Naive thymus-derived CD4-positive, alpha-beta T cell (primary cell): ENCODE measurements at regions not wholly inside any gene's neighbourhood (a gene's known extent, or its start where the extent isn't known, plus 50 kb on each side); places are given as distances from the start of the nearest gene placed in this dataset.

Experiments
- ATAC-seq: fragments of 150-1000 bp; cut with Tn5 transposase; 2 replicates; pipeline ENCODE4 v1.10.0; 2021; ENCODE audit warnings: mild to moderate bottlenecking, moderate library complexity
- CTCF ChIA-PET: fragments of 350-600 bp; sonication (Branson Sonifier 250); formaldehyde crosslinking; loops from one replicate; lab custom pipeline; 2021; ENCODE audit warnings: antibody characterized with exemption; lab: Charles Lee
- POLR2A ChIA-PET: fragments of 350-600 bp; sonication (Branson Sonifier 250); formaldehyde crosslinking; loops from one replicate; lab custom pipeline; 2021; ENCODE audit warnings: antibody characterized with exemption, inconsistent platforms; lab: Charles Lee
- DNase-seq, 9 donors: peaks; one replicate each; pipeline versions ENCODE4 v3.0.0 to v3.0.0-alpha.2; 2020 to 2022; ENCODE audit warnings: mixed read lengths in 1 of 9
- H3K27ac ChIP-seq: one replicate; pipeline ENCODE4 v1.7.0; 2013; ENCODE audit warnings: mild to moderate bottlenecking, low read depth, low read length, moderate library complexity
- H3K27me3 ChIP-seq, 2 donors: one replicate each; pipeline ENCODE4 v1.7.0; 2013; ENCODE audit warnings: low read length in 2 of 2, mild to moderate bottlenecking in 2 of 2, moderate library complexity in 2 of 2; ENCODE audit not compliant: control insufficient read depth in 2 of 2, insufficient read depth in 2 of 2
- H3K36me3 ChIP-seq, 3 experiments: 1 replicate in 2 of 3; 2 replicates in 1 of 3; pipeline ENCODE4 v1.7.0; 2013; ENCODE audit warnings: low read length in 3 of 3, mild to moderate bottlenecking in 3 of 3, moderate library complexity in 1 of 3; ENCODE audit not compliant: insufficient read depth in 3 of 3, control insufficient read depth in 2 of 3
- H3K4me1 ChIP-seq, 2 donors: one replicate each; pipeline ENCODE4 v1.7.0; 2013; ENCODE audit warnings: low read length in 2 of 2, mild to moderate bottlenecking in 2 of 2, moderate library complexity in 1 of 2; ENCODE audit not compliant: control insufficient read depth in 2 of 2, insufficient read depth in 2 of 2
- H3K4me3 ChIP-seq: 2 replicates; pipeline ENCODE4 v1.7.0; 2013; ENCODE audit warnings: mild to moderate bottlenecking, low read length
- H3K9me3 ChIP-seq, 3 experiments: 1 replicate in 2 of 3; 2 replicates in 1 of 3; pipeline ENCODE4 v1.7.0; 2013; ENCODE audit warnings: low read length in 3 of 3; ENCODE audit not compliant: control insufficient read depth in 2 of 3
- H3K27ac Mint-ChIP-seq, 9 donors: one replicate each; pipeline ENCODE4 v1.8.0; 2020 to 2022; ENCODE audit warnings: mixed read lengths in 9 of 9, mild to moderate bottlenecking in 8 of 9, moderate library complexity in 5 of 9, inconsistent platforms in 2 of 9
- H3K27me3 Mint-ChIP-seq, 5 donors: one replicate each; pipeline ENCODE4 v1.8.0; 2021 to 2022; ENCODE audit warnings: mixed read lengths in 5 of 5, mild to moderate bottlenecking in 1 of 5
- H3K36me3 Mint-ChIP-seq, 5 donors: one replicate each; pipeline ENCODE4 v1.8.0; 2020 to 2022; ENCODE audit warnings: mixed read lengths in 5 of 5, mild to moderate bottlenecking in 3 of 5, inconsistent platforms in 1 of 5
- H3K4me1 Mint-ChIP-seq, 7 donors: one replicate each; pipeline ENCODE4 v1.8.0; 2020 to 2022; ENCODE audit warnings: mixed read lengths in 7 of 7, mild to moderate bottlenecking in 3 of 7, inconsistent platforms in 1 of 7
- H3K4me3 Mint-ChIP-seq, 10 donors: one replicate each; pipeline ENCODE4 v1.8.0; 2020 to 2022; ENCODE audit warnings: mild to moderate bottlenecking in 10 of 10, mixed read lengths in 10 of 10, moderate library complexity in 6 of 10, inconsistent platforms in 2 of 10
- H3K9me3 Mint-ChIP-seq, 11 donors: one replicate each; pipeline ENCODE4 v1.8.0; 2020 to 2022; ENCODE audit warnings: mixed read lengths in 11 of 11, mild to moderate bottlenecking in 4 of 11, inconsistent platforms in 1 of 11, moderate library complexity in 1 of 11
- intact Hi-C, 2 donors: fragments of 100-400 bp; cut with micrococcal nuclease; formaldehyde crosslinking; loops; one replicate each; pipeline ENCODE4 v1.15.1; 2023

- Mint-ChIP-seq H3K27ac (no peak overlapping the region), H3K36me3 (no peaks in the 10 kb centered on the region), H3K27me3 (peaks cover 0 to 24% (median 12%) of the 10 kb centered on the region in 5 donors), H3K4me1 (no peaks in the 10 kb centered on the region), H3K4me3 (no peak overlapping the region), H3K9me3 (no peaks in the 10 kb centered on the region)
- ATAC-seq (no peak), DNase-seq (no peak)
- CTCF ChIA-PET, result no interaction called here
- Histone ChIP-seq H3K27ac (no peak overlapping the region), H3K36me3 (no peaks in the 10 kb centered on the region), H3K4me1 (no peaks in the 10 kb centered on the region), H3K4me3 (no peak overlapping the region), H3K9me3 (no peaks in the 10 kb centered on the region), H3K27me3 (no peaks in the 10 kb centered on the region)
- POLR2A ChIA-PET, result no interaction called here
- intact Hi-C loops, result no loop called here
These were observed 130.3 kb upstream of the PLXNA2 start for GRCh38 chr1:208374391-208374941.

DNA sequence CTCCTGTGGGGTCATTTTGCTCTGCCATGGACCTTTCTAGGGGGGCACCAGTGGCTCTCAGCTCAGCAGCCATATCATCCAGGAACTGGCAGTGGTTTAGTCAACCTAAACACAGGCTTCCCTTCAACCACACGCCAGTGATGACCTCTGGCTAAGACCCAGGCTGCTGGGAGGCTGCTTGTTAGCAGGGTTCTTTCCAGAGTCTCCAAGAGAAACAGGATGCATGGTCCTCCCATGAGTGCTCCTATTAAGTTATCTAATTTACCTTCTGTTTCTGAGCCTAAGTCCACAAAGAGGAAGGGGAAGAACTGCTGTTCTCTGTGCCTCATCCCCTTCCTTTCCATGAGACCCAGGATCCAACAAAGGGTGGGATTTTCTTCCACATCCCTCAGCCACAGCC is 137.3 kb upstream of the PLXNA2 start:
- H3K27ac ChIP-seq, result no peak overlapping the region
- H3K36me3 Mint-ChIP-seq, result no peaks in the 10 kb centered on the region
- no peak overlapping the region for H3K4me3 Mint-ChIP-seq
- H3K27me3 ChIP-seq, result no peaks in the 10 kb centered on the region
- H3K27me3 Mint-ChIP-seq, result peaks cover 0 to 24% (median 7%) of the 10 kb centered on the region in 5 donors
- H3K27ac Mint-ChIP-seq, result no peak overlapping the region
- no peak for DNase-seq
- no peaks in the 10 kb centered on the region for H3K4me1 ChIP-seq
- H3K9me3 Mint-ChIP-seq, result peaks cover 0 to 3% (median 0%) of the 10 kb centered on the region in 11 donors
- no peaks in the 10 kb centered on the region for H3K36me3 ChIP-seq
- no peaks in the 10 kb centered on the region for H3K4me1 Mint-ChIP-seq
- no peaks in the 10 kb centered on the region for H3K9me3 ChIP-seq
- intact Hi-C loops, result no loop called here
- ChIA-PET POLR2A (no interaction called here), CTCF (no interaction called here)
- H3K4me3 ChIP-seq, result no peak overlapping the region
- ATAC-seq, result no peak

GRCh38 chr1:208387908-208388811 is 144.0 kb upstream of the PLXNA2 start:
- ATAC-seq (no peak), DNase-seq (no peak)
- Histone ChIP-seq H3K4me3 (no peak overlapping the region), H3K27ac (no peak overlapping the region), H3K9me3 (no peaks in the 10 kb centered on the region), H3K36me3 (no peaks in the 10 kb centered on the region), H3K27me3 (no peaks in the 10 kb centered on the region), H3K4me1 (no peaks in the 10 kb centered on the region)
- Mint-ChIP-seq H3K27ac (no peak overlapping the region), H3K4me1 (no peaks in the 10 kb centered on the region), H3K9me3 (peaks cover 0 to 9% (median 0%) of the 10 kb centered on the region in 11 donors), H3K27me3 (peaks cover 0 to 20% (median 18%) of the 10 kb centered on the region in 5 donors), H3K36me3 (no peaks in the 10 kb centered on the region), H3K4me3 (no peak overlapping the region)
- ChIA-PET POLR2A (no interaction called here), CTCF (interaction anchor here (0.7 kb wide), 1 partner anchor 322 kb away, joined by 3 read pairs; no protein-coding TSS in a partner anchor)
- intact Hi-C loops, result no loop called here

GRCh38 chr1:208393416-208393815 is 149.2 kb upstream of the PLXNA2 start:
- H3K27me3 ChIP-seq, result no peaks in the 10 kb centered on the region
- H3K4me1 ChIP-seq, result no peaks in the 10 kb centered on the region
- Mint-ChIP-seq H3K27me3 (peaks cover 0 to 36% (median 27%) of the 10 kb centered on the region in 5 donors), H3K27ac (no peak overlapping the region), H3K4me3 (no peak overlapping the region), H3K36me3 (no peaks in the 10 kb centered on the region), H3K4me1 (no peaks in the 10 kb centered on the region), H3K9me3 (peaks cover 0 to 9% (median 0%) of the 10 kb centered on the region in 11 donors)
- POLR2A ChIA-PET, result no interaction called here
- CTCF ChIA-PET, result no interaction called here
- H3K9me3 ChIP-seq, result no peaks in the 10 kb centered on the region
- DNase-seq, result no peak
- intact Hi-C loops, result no loop called here
- H3K4me3 ChIP-seq, result no peak overlapping the region
- H3K36me3 ChIP-seq, result no peaks in the 10 kb centered on the region
- no peak overlapping the region for H3K27ac ChIP-seq
- ATAC-seq, result no peak

- ATAC-seq (no peak), DNase-seq (no peak)
- Mint-ChIP-seq H3K27me3 (peaks cover 0 to 37% (median 27%) of the 10 kb centered on the region in 5 donors), H3K4me3 (no peak overlapping the region), H3K9me3 (peaks cover 0 to 10% (median 0%) of the 10 kb centered on the region in 11 donors), H3K36me3 (no peaks in the 10 kb centered on the region), H3K4me1 (no peaks in the 10 kb centered on the region), H3K27ac (no peak overlapping the region)
- CTCF ChIA-PET, result no interaction called here
- Histone ChIP-seq H3K27me3 (no peaks in the 10 kb centered on the region), H3K9me3 (no peaks in the 10 kb centered on the region), H3K36me3 (no peaks in the 10 kb centered on the region), H3K4me1 (no peaks in the 10 kb centered on the region), H3K27ac (no peak overlapping the region), H3K4me3 (no peak overlapping the region)
- intact Hi-C loops, result no loop called here
- POLR2A ChIA-PET, result no interaction called here
These were observed 149.6 kb upstream of the PLXNA2 start for GRCh38 chr1:208393826-208394225.

DNA sequence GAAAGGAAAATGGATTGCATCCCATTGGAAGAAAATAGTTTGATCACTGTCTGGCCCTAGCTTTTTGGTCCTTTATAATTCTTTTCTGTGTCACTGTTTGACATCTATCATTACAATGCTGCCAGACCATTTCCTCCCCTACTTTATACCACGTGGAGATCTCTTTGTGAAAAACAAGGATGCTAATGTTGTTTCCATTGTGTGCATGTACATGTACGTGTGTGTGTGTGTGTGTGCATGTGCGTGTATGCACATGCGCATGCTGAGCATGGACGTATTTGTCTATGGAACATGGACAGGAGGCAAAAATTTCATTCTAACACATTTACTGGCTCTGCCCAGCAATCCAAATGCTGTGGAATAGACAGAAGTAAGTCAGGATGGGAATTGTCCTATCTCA is 153.1 kb upstream of the PLXNA2 start:
- ChIA-PET POLR2A (no interaction called here), CTCF (no interaction called here)
- no peaks in the 10 kb centered on the region for H3K9me3 ChIP-seq
- ATAC-seq, result no peak
- no peaks in the 10 kb centered on the region for H3K4me1 ChIP-seq
- intact Hi-C loops, result no loop called here
- H3K27ac ChIP-seq, result no peak overlapping the region
- Mint-ChIP-seq H3K36me3 (no peaks in the 10 kb centered on the region), H3K4me1 (no peaks in the 10 kb centered on the region), H3K27ac (no peak overlapping the region), H3K27me3 (peaks cover 0 to 41% (median 22%) of the 10 kb centered on the region in 5 donors), H3K4me3 (no peak overlapping the region), H3K9me3 (peaks cover 0 to 13% (median 0%) of the 10 kb centered on the region in 11 donors)
- no peaks in the 10 kb centered on the region for H3K27me3 ChIP-seq
- H3K4me3 ChIP-seq, result no peak overlapping the region
- no peak for DNase-seq
- H3K36me3 ChIP-seq, result no peaks in the 10 kb centered on the region
